ENCODE measurements at regions not wholly inside any gene's neighbourhood (a gene's known extent, or its start where the extent isn't known, plus 50 kb on each side); places are given as distances from the start of the nearest gene placed in this dataset.

GRCh38 chr5:8196061-8196460 is 327.1 kb downstream of the MTRR start:
- H3K9ac ChIP-seq: no peak overlapping the region
- TF ChIP-seq CTCF (conservative IDR thresholded peaks at IDR 0.05; ENCODE audit: low read depth, low read length): no peak

GRCh38 chr5:8208307-8208706 is 339.4 kb downstream of the MTRR start:
- H3K27me3 ChIP-seq (ENCODE audit: insufficient read depth, low read depth): no peaks in the 10 kb centered on the region
- H3K79me2 ChIP-seq (ENCODE audit: insufficient read depth, low read depth): no peaks in the 10 kb centered on the region
- H3K4me2 ChIP-seq: no peak overlapping the region
- TF ChIP-seq CTCF (conservative IDR thresholded peaks at IDR 0.05; ENCODE audit: low read depth, low read length): no peak
- H2AFZ ChIP-seq (ENCODE audit: low read depth): no peak overlapping the region
- no peaks in the 10 kb centered on the region for H3K36me3 ChIP-seq (ENCODE audit: insufficient read depth)
- H3K4me1 ChIP-seq (ENCODE audit: low read depth, poor library complexity, severe bottlenecking): no peaks in the 10 kb centered on the region
- H3K27ac ChIP-seq: no peak overlapping the region
- no peaks in the 10 kb centered on the region for H4K20me1 ChIP-seq (ENCODE audit: insufficient read depth)
- H3K9ac ChIP-seq: no peak overlapping the region
- no peak overlapping the region for H3K4me3 ChIP-seq (IDR thresholded peaks at IDR 0.05; ENCODE audit: insufficient read depth, low read depth, low read length)

More at GRCh38 chr5:8196061-8196460, 327.1 kb downstream of the MTRR start:
- no peaks in the 10 kb centered on the region for H3K27me3 ChIP-seq (ENCODE audit: insufficient read depth, low read depth)
- no peak overlapping the region for H3K27ac ChIP-seq
- H4K20me1 ChIP-seq (ENCODE audit: insufficient read depth): no peaks in the 10 kb centered on the region
- no peaks in the 10 kb centered on the region for H3K4me1 ChIP-seq (ENCODE audit: low read depth, poor library complexity, severe bottlenecking)
- H3K36me3 ChIP-seq (ENCODE audit: insufficient read depth): no peaks in the 10 kb centered on the region
- H3K4me3 ChIP-seq (IDR thresholded peaks at IDR 0.05; ENCODE audit: insufficient read depth, low read depth, low read length): no peak overlapping the region
- H3K79me2 ChIP-seq (ENCODE audit: insufficient read depth, low read depth): no peaks in the 10 kb centered on the region
- no peak overlapping the region for H3K4me2 ChIP-seq
- H2AFZ ChIP-seq (ENCODE audit: low read depth): no peak overlapping the region

- Histone ChIP-seq H3K27ac (no peak overlapping the region), H3K27me3 (ENCODE audit: insufficient read depth, low read depth) (no peaks in the 10 kb centered on the region), H3K36me3 (ENCODE audit: insufficient read depth) (no peaks in the 10 kb centered on the region), H3K4me1 (ENCODE audit: low read depth, poor library complexity, severe bottlenecking) (no peaks in the 10 kb centered on the region), H3K4me3 (IDR thresholded peaks at IDR 0.05; ENCODE audit: insufficient read depth, low read depth, low read length) (no peak overlapping the region), H3K4me2 (no peak overlapping the region), H4K20me1 (ENCODE audit: insufficient read depth) (no peaks in the 10 kb centered on the region), H3K9ac (no peak overlapping the region), H2AFZ (ENCODE audit: low read depth) (no peak overlapping the region), H3K79me2 (ENCODE audit: insufficient read depth, low read depth) (no peaks in the 10 kb centered on the region)
- no peak for TF ChIP-seq CTCF (conservative IDR thresholded peaks at IDR 0.05; ENCODE audit: low read depth, low read length)
These were observed 340.6 kb downstream of the MTRR start for GRCh38 chr5:8209500-8209899.

- Histone ChIP-seq H3K79me2 (ENCODE audit: insufficient read depth, low read depth) (no peaks in the 10 kb centered on the region), H3K36me3 (ENCODE audit: insufficient read depth) (no peaks in the 10 kb centered on the region), H3K27me3 (ENCODE audit: insufficient read depth, low read depth) (no peaks in the 10 kb centered on the region), H3K4me1 (ENCODE audit: low read depth, poor library complexity, severe bottlenecking) (no peaks in the 10 kb centered on the region), H3K4me3 (IDR thresholded peaks at IDR 0.05; ENCODE audit: insufficient read depth, low read depth, low read length) (no peak overlapping the region), H3K4me2 (no peak overlapping the region), H3K27ac (no peak overlapping the region), H3K9ac (no peak overlapping the region), H4K20me1 (ENCODE audit: insufficient read depth) (no peaks in the 10 kb centered on the region), H2AFZ (ENCODE audit: low read depth) (no peak overlapping the region)
- TF ChIP-seq CTCF (conservative IDR thresholded peaks at IDR 0.05; ENCODE audit: low read depth, low read length): no peak
These were observed 344.8 kb downstream of the MTRR start for GRCh38 chr5:8213701-8214240.

Data from KMS-11 (cell line).